HepG2 (cell line): ENCODE measurements at regions not wholly inside any gene's neighbourhood (a gene's known extent, or its start where the extent isn't known, plus 50 kb on each side); places are given as distances from the start of the nearest gene placed in this dataset.

Source experiments
- ATAC-seq: fragments of 200-7000 bp; cut with Tn5 transposase; 3 replicates; pipeline ENCODE4 v1.9.1; 2020; ENCODE audit warnings: mild to moderate bottlenecking, moderate library complexity
- BruUV-seq: library from RNA; stranded (reverse); fragments of 400-500 nt; replicated peaks from 2 replicates; lab custom pipeline; 2021; lab: Mats Ljungman, UMichigan
- CTCF ChIA-PET: fragments of 300-600 bp; formaldehyde crosslinking; extraction: SDS; loops from one replicate; lab custom pipeline; 2021; ENCODE audit warnings: low total read pairs, inconsistent platforms, low intra/inter-chr PET ratio; lab: Yijun Ruan, JAX
- POLR2A ChIA-PET: fragments of 350-600 bp; sonication (Branson Sonifier 250); formaldehyde crosslinking; loops from one replicate; lab custom pipeline; 2020; ENCODE audit warnings: antibody characterized with exemption, inconsistent platforms; lab: Yijun Ruan, JAX
- DNase-seq: peaks from one replicate; pipeline ENCODE4 v3.0.0-alpha.2; 2015; ENCODE audit warnings: low spot score
- FAIRE-seq: peaks from 3 replicates; lab custom pipeline; 2011; peaks lifted over from hg19 to GRCh38; lab: Jason Lieb, UNC
- H2AFZ ChIP-seq: one replicate; pipeline ENCODE4 v1.6.1; 2011; ENCODE audit warnings: low read length, inconsistent platforms
- H3K27ac ChIP-seq: fragments of 300-600 bp; 3 replicates; pipeline ENCODE4 v1.8.0; 2011; ENCODE audit warnings: mixed run types, mild to moderate bottlenecking, mixed read lengths, low read length, inconsistent platforms; ENCODE audit not compliant: insufficient read depth; ENCODE audit errors: extremely low read length
- H3K27me3 ChIP-seq, 2 experiments: fragments of 200-600 bp in 1 of 2; 2 replicates in 1 of 2; 3 replicates in 1 of 2; pipeline versions ENCODE4 v1.6.0 to v1.8.0; 2011; ENCODE audit warnings: low read length in 2 of 2, mild to moderate bottlenecking in 2 of 2, moderate library complexity in 2 of 2, inconsistent platforms in 1 of 2; ENCODE audit not compliant: insufficient read depth in 2 of 2, control insufficient read depth in 1 of 2
- H3K36me3 ChIP-seq, 2 experiments: fragments of 200-600 bp in 1 of 2; replicated peaks in 1 of 2; 2 replicates in 1 of 2; 3 replicates in 1 of 2; pipeline versions ENCODE4 v1.5.1 to v1.8.0; 2011; ENCODE audit warnings: low read length in 2 of 2, inconsistent platforms in 1 of 2; ENCODE audit not compliant: insufficient read depth in 2 of 2, control insufficient read depth in 1 of 2
- H3K4me1 ChIP-seq: 2 replicates; pipeline ENCODE4 v1.5.1; 2012; ENCODE audit warnings: low read length, inconsistent platforms; ENCODE audit not compliant: insufficient read depth
- H3K4me2 ChIP-seq: 2 replicates; pipeline ENCODE4 v1.6.0; 2011; ENCODE audit warnings: low read depth, low read length, inconsistent platforms
- H3K4me3 ChIP-seq, 3 experiments: fragments of 200-600 bp in 1 of 3; sonication (generic), shearing (Covaris generic) in 1 of 3; replicated peaks in 1 of 3; 2 replicates each; pipeline ENCODE4 v1.5.1; 2011 to 2016; ENCODE audit warnings: low read length in 3 of 3, inconsistent platforms in 2 of 3, low read depth in 2 of 3, mild to moderate bottlenecking in 2 of 3, control low read depth in 1 of 3, mixed read lengths in 1 of 3; ENCODE audit not compliant: insufficient read depth in 1 of 3
- H3K79me2 ChIP-seq: one replicate; pipeline ENCODE4 v1.6.1; 2011; ENCODE audit warnings: low read length, inconsistent platforms; ENCODE audit not compliant: insufficient read depth
- H3K9ac ChIP-seq: 2 replicates; pipeline ENCODE4 v1.6.0; 2011; ENCODE audit warnings: mild to moderate bottlenecking, low read depth, low read length, inconsistent platforms; ENCODE audit not compliant: insufficient read depth
- H3K9me3 ChIP-seq: 2 replicates; pipeline ENCODE4 v1.5.1; 2012; ENCODE audit warnings: mild to moderate bottlenecking, low read length
- H4K20me1 ChIP-seq: 2 replicates; pipeline ENCODE4 v1.6.0; 2011; ENCODE audit warnings: inconsistent platforms, mild to moderate bottlenecking, low read length, moderate library complexity; ENCODE audit not compliant: insufficient read depth
- BCLAF1 ChIP-seq: fragments of 450-650 bp; IDR thresholded peaks from 2 replicates; pipeline ENCODE4 v1.6.1; 2017; ENCODE audit warnings: mild to moderate bottlenecking
- CBX1 ChIP-seq: IDR thresholded peaks from one replicate; pipeline ENCODE4 v1.6.1; 2016; ENCODE audit warnings: antibody characterized with exemption, low read depth
- CERS6 ChIP-seq: sonication (generic); formaldehyde crosslinking; IDR thresholded peaks from 2 replicates; pipeline ENCODE4 v1.5.0; 2020; ENCODE audit warnings: missing genetic modification reagents
- CHD2 ChIP-seq: IDR thresholded peaks from 2 replicates; pipeline ENCODE4 v1.6.1; 2011; ENCODE audit warnings: low read depth, low read length, improper control_type of control experiment
- EP300 ChIP-seq, 3 experiments: sonication (generic) in 1 of 3; formaldehyde crosslinking in 1 of 3; IDR thresholded peaks; 2 replicates each; pipeline versions ENCODE4 v1.5.1 to v1.6.1; 2011 to 2020; ENCODE audit warnings: low read depth in 2 of 3, low read length in 2 of 3, borderline replicate concordance in 1 of 3, improper control_type of control experiment in 1 of 3, mild to moderate bottlenecking in 1 of 3, missing genetic modification reagents in 1 of 3, moderate library complexity in 1 of 3
- NFYB ChIP-seq: sonication (generic); formaldehyde crosslinking; IDR thresholded peaks from 2 replicates; pipeline ENCODE4 v1.4.0; 2020; ENCODE audit warnings: missing genetic modification reagents
- RBFOX2 ChIP-seq: fragments of 200-400 bp; formaldehyde crosslinking; IDR thresholded peaks from 2 replicates; pipeline ENCODE4 v1.6.1; 2017; ENCODE audit warnings: low read depth, mild to moderate bottlenecking, low read length
- TGIF2 ChIP-seq: IDR thresholded peaks from 2 replicates; pipeline ENCODE4 v1.6.1; 2016; ENCODE audit warnings: control low read depth, missing compliant biosample characterization
- TOPORS ChIP-seq: sonication (generic); formaldehyde crosslinking; IDR thresholded peaks from 2 replicates; pipeline ENCODE4 v1.8.0; 2023; ENCODE audit warnings: mild to moderate bottlenecking, missing genetic modification reagents
- ZEB1 ChIP-seq: IDR thresholded peaks from 2 replicates; pipeline ENCODE4 v1.6.1; 2012; ENCODE audit warnings: mild to moderate bottlenecking, low read depth, inconsistent platforms; ENCODE audit not compliant: insufficient replicate concordance
- ZNF274 ChIP-seq: sonication (generic); formaldehyde crosslinking; IDR thresholded peaks from 2 replicates; pipeline ENCODE4 v1.5.1; 2020; ENCODE audit warnings: mild to moderate bottlenecking, missing genetic modification reagents
- ZNF350 ChIP-seq: sonication (generic); formaldehyde crosslinking; IDR thresholded peaks from 2 replicates; pipeline ENCODE4 v1.4.0; 2020; ENCODE audit warnings: mild to moderate bottlenecking, low read depth, missing genetic modification reagents, borderline replicate concordance
- ZNF430 ChIP-seq: sonication (generic); formaldehyde crosslinking; IDR thresholded peaks from 2 replicates; pipeline ENCODE4 v1.9.0; 2021; ENCODE audit warnings: mild to moderate bottlenecking, missing genetic modification reagents
- ZNF619 ChIP-seq: sonication (generic); formaldehyde crosslinking; IDR thresholded peaks from 2 replicates; pipeline ENCODE4 v1.4.0; 2020; ENCODE audit warnings: mild to moderate bottlenecking, missing genetic modification reagents
- ZNF782 ChIP-seq: sonication (generic); formaldehyde crosslinking; IDR thresholded peaks from 2 replicates; pipeline ENCODE4 v1.4.0; 2020; ENCODE audit warnings: missing genetic modification reagents, mild to moderate bottlenecking, borderline replicate concordance
- ZSCAN29 ChIP-seq: sonication (generic); formaldehyde crosslinking; conservative IDR thresholded peaks from 2 replicates; pipeline ENCODE4 v1.4.0; 2020; ENCODE audit warnings: mild to moderate bottlenecking, missing genetic modification reagents
- ZUFSP ChIP-seq: sonication (generic); formaldehyde crosslinking; IDR thresholded peaks from 2 replicates; pipeline ENCODE4 v1.9.0; 2021; ENCODE audit warnings: missing genetic modification reagents, mild to moderate bottlenecking, borderline replicate concordance
- WGBS: methylation state at CpG from one replicate; pipeline ENCODE4 v1.1.6; 2017; ENCODE audit warnings: low lambda C conversion rate; 5-methylcytosine and 5-hydroxymethylcytosine counted together
- in situ Hi-C: cut with HindIII; loops from 2 replicates; pipeline ENCODE4 v1.10.0; 2017; ENCODE audit warnings: low pct_unique_long_range_greater_than_20kb; ENCODE audit not compliant: extremely low pct_ligation_motif_present
- intact Hi-C: fragments of 100-400 bp; cut with micrococcal nuclease; formaldehyde crosslinking; loops from one replicate; pipeline ENCODE4 v1.10.0; 2022; ENCODE audit not compliant: unreplicated experiment
- TF ChIP-seq, protein P1 (sequence below): IDR thresholded peaks from 2 replicates; pipeline ENCODE4 v1.6.1; 2016; ENCODE audit warnings: low read depth

- no TSS peak for BruUV-seq
- CTCF ChIA-PET, result no interaction called here
- Histone ChIP-seq H3K36me3 (no peaks in the 10 kb centered on the region), H3K9me3 (no peaks in the 10 kb centered on the region), H3K4me1 (no peaks in the 10 kb centered on the region), H3K9ac (no peak overlapping the region), H3K4me3 (no peak overlapping the region), H3K4me2 (no peak overlapping the region), H4K20me1 (no peaks in the 10 kb centered on the region), H3K79me2 (no peaks in the 10 kb centered on the region), H3K27ac (no peak overlapping the region), H3K27me3 (peaks cover 3 to 35% of the 10 kb centered on the region in 2 experiments; a peak in 4 of 5 replicates), H2AFZ (no peak overlapping the region)
- POLR2A ChIA-PET, result no interaction called here
- ATAC-seq, result no peak
- WGBS, result 27% methylated on average over 14 of the region's 15 CpGs
- FAIRE-seq, result no peak
- no peak for DNase-seq
- in situ Hi-C loops (no loop called here), intact Hi-C loops (no loop called here)
- TF ChIP-seq CERS6 (CRISPR knock-in tag) (no peak), CHD2 (no peak), BCLAF1 (no peak), ZEB1 (no peak), RBFOX2 (no peak), TGIF2 (CRISPR knock-in tag) (no peak), ZNF782 (no peak), ZNF350 (CRISPR knock-in tag) (no peak), ZNF274 (CRISPR knock-in tag) (no peak), NFYB (CRISPR knock-in tag) (no peak), ZNF430 (CRISPR knock-in tag) (no peak), CBX1 (no peak), EP300 (IDR thresholded peaks at IDR 0.05; ENCODE audit: low read depth in 2 of 2, low read length in 2 of 2) (no peak), EP300 (CRISPR knock-in tag; IDR thresholded peaks at IDR 0.05; ENCODE audit: borderline replicate concordance) (no peak), ZSCAN29 (CRISPR knock-in tag) (no peak), ZNF619 (no peak), TOPORS (CRISPR knock-in tag) (no peak), ZUFSP (CRISPR knock-in tag) (no peak)
- TF ChIP-seq, protein P1, sequence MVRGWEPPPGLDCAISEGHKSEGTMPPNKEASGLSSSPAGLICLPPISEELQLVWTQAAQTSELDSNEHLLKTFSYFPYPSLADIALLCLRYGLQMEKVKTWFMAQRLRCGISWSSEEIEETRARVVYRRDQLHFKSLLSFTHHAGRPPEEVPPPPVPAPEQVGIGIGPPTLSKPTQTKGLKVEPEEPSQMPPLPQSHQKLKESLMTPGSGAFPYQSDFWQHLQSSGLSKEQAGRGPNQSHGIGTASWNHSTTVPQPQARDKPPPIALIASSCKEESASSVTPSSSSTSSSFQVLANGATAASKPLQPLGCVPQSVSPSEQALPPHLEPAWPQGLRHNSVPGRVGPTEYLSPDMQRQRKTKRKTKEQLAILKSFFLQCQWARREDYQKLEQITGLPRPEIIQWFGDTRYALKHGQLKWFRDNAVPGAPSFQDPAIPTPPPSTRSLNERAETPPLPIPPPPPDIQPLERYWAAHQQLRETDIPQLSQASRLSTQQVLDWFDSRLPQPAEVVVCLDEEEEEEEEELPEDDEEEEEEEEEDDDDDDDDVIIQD (CRISPR knock-in tag), result no peak
Observed at GRCh38 chr14:96711559-96712267, 85.5 kb upstream of the VRK1 start.
